HCT116 (cell line): ENCODE measurements at regions not wholly inside any gene's neighbourhood (a gene's known extent, or its start where the extent isn't known, plus 50 kb on each side); places are given as distances from the start of the nearest gene placed in this dataset.

Experiments used
- ATAC-seq: fragments of 200-7000 bp; cut with Tn5 transposase; 2 replicates; pipeline ENCODE4 v1.9.1; 2020; ENCODE audit warnings: mild to moderate bottlenecking, moderate library complexity
- BruUV-seq: library from RNA; stranded (reverse); fragments of 400-500 nt; replicated peaks from 2 replicates; lab custom pipeline; 2021; lab: Mats Ljungman, UMichigan
- CTCF ChIA-PET: fragments of 300-600 bp; sonication (Branson Sonifier 250); formaldehyde crosslinking; loops from one replicate; lab custom pipeline; 2021; ENCODE audit warnings: antibody characterized with exemption; lab: Charles Lee
- POLR2A ChIA-PET: fragments of 300-600, 350-600 bp; sonication (Branson Sonifier 250); formaldehyde crosslinking; loops from one replicate; lab custom pipeline; 2021; ENCODE audit warnings: antibody characterized with exemption; lab: Charles Lee
- RAD21 ChIA-PET, 2 experiments: fragments of 300-600 bp; sonication (Branson Sonifier 250); formaldehyde crosslinking; loops; one replicate each; lab custom pipeline; 2023; ENCODE audit warnings: low total read pairs in 2 of 2; ENCODE audit not compliant: uncharacterized antibody in 2 of 2, unreplicated experiment in 2 of 2, low non-redundant PET in 1 of 2; lab: Charles Lee
- DNase-seq: peaks from one replicate; pipeline ENCODE4 v3.0.0-alpha.2; 2010; ENCODE audit warnings: low read depth, low spot score
- H2AFZ ChIP-seq: fragments of 200-600 bp; shearing (Covaris generic), sonication (generic); 2 replicates; pipeline ENCODE4 v1.6.1; 2017; ENCODE audit warnings: low read depth, mixed run types, mixed read lengths, antibody characterized with exemption, low read length; ENCODE audit not compliant: poor library complexity, severe bottlenecking
- H3K27ac ChIP-seq: 2 replicates; pipeline ENCODE4 v1.5.1; 2012; ENCODE audit warnings: low read depth, low read length
- H3K27me3 ChIP-seq: fragments of 200-600 bp; sonication (generic); 2 replicates; pipeline ENCODE4 v1.6.1; 2016; ENCODE audit warnings: mixed run types, low read length, mixed read lengths; ENCODE audit not compliant: insufficient read depth
- H3K36me3 ChIP-seq, 2 experiments: fragments of 200-500 bp in 1 of 2; fragments of 200-600 bp in 1 of 2; sonication (Bioruptor generic) in 1 of 2; sonication (generic) in 1 of 2; 2 replicates each; pipeline versions ENCODE4 v1.5.1 to v1.6.1; 2014 to 2016; ENCODE audit warnings: low read length in 2 of 2, inconsistent platforms in 1 of 2, mixed read lengths in 1 of 2, mixed run types in 1 of 2; ENCODE audit not compliant: insufficient read depth in 2 of 2, control insufficient read depth in 1 of 2
- H3K4me1 ChIP-seq, 2 experiments: fragments of 200-600 bp in 1 of 2; sonication (generic) in 1 of 2; 2 replicates each; pipeline versions ENCODE4 v1.5.1 to v1.6.1; 2012 to 2017; ENCODE audit warnings: low read length in 2 of 2, inconsistent platforms in 1 of 2, mild to moderate bottlenecking in 1 of 2, mixed read lengths in 1 of 2, mixed run types in 1 of 2, moderate library complexity in 1 of 2; ENCODE audit not compliant: insufficient read depth in 2 of 2, control insufficient read depth in 1 of 2
- H3K4me2 ChIP-seq: fragments of 200-600 bp; sonication (generic); 2 replicates; pipeline ENCODE4 v1.6.1; 2017; ENCODE audit warnings: mixed run types, low read length, mixed read lengths
- H3K4me3 ChIP-seq, 2 experiments: fragments of 200-600 bp in 1 of 2; sonication (generic) in 1 of 2; replicated peaks in 1 of 2; 2 replicates each; pipeline ENCODE4 v1.5.1; 2011 to 2016; ENCODE audit warnings: low read length in 2 of 2, control low read depth in 1 of 2, low read depth in 1 of 2, mild to moderate bottlenecking in 1 of 2, mixed read lengths in 1 of 2, mixed run types in 1 of 2
- H3K79me2 ChIP-seq: fragments of 200-600 bp; sonication (generic); 2 replicates; pipeline ENCODE4 v1.6.1; 2017; ENCODE audit warnings: mild to moderate bottlenecking, mixed run types, low read length, moderate library complexity, mixed read lengths; ENCODE audit not compliant: insufficient read depth
- H3K9ac ChIP-seq: fragments of 200-600 bp; sonication (generic); 2 replicates; pipeline ENCODE4 v1.6.1; 2016; ENCODE audit warnings: low read length, mixed read lengths
- H3K9me2 ChIP-seq: fragments of 200-600 bp; sonication (generic), shearing (Covaris generic); 2 replicates; pipeline ENCODE4 v1.6.1; 2017; ENCODE audit warnings: mixed run types, mild to moderate bottlenecking, moderate library complexity; ENCODE audit not compliant: insufficient read depth
- H3K9me3 ChIP-seq, 2 experiments: fragments of 200-500 bp in 1 of 2; fragments of 200-600 bp in 1 of 2; sonication (Bioruptor generic) in 1 of 2; sonication (generic) in 1 of 2; 2 replicates each; pipeline ENCODE4 v1.6.1; 2014 to 2017; ENCODE audit warnings: low read length in 2 of 2, mixed read lengths in 2 of 2, inconsistent platforms in 1 of 2, low read depth in 1 of 2, mild to moderate bottlenecking in 1 of 2, mixed run types in 1 of 2, moderate library complexity in 1 of 2; ENCODE audit not compliant: control insufficient read depth in 1 of 2, insufficient read depth in 1 of 2
- H4K20me1 ChIP-seq: fragments of 200-600 bp; sonication (generic), shearing (Covaris generic); 2 replicates; pipeline ENCODE4 v1.6.1; 2017; ENCODE audit warnings: mixed run types, mild to moderate bottlenecking, moderate library complexity; ENCODE audit not compliant: insufficient read depth
- CBX3 ChIP-seq: IDR thresholded peaks from 2 replicates; pipeline ENCODE4 v1.6.1; 2012; ENCODE audit warnings: low read depth
- EGR1 ChIP-seq: IDR thresholded peaks from 2 replicates; pipeline ENCODE4 v1.6.1; 2012; ENCODE audit warnings: low read depth
- POLR2A ChIP-seq: IDR thresholded peaks from 2 replicates; pipeline ENCODE4 v1.7.0; 2011; ENCODE audit warnings: borderline replicate concordance; ENCODE audit not compliant: insufficient read depth, insufficient read length; ENCODE audit errors: extremely low read depth
- SIN3A ChIP-seq: IDR thresholded peaks from 2 replicates; pipeline ENCODE4 v1.6.1; 2012; ENCODE audit warnings: low read depth
- SP1 ChIP-seq: IDR thresholded peaks from 2 replicates; pipeline ENCODE4 v1.6.1; 2012; ENCODE audit warnings: low read depth
- ZNF274 ChIP-seq: fragments of 200-500 bp; sonication (Bioruptor generic); IDR thresholded peaks from 2 replicates; pipeline ENCODE4 v1.6.1; 2014; ENCODE audit warnings: mild to moderate bottlenecking, low read depth, low read length, inconsistent platforms
- intact Hi-C: fragments of 100-400 bp; cut with micrococcal nuclease; formaldehyde crosslinking; loops from 2 replicates; pipeline ENCODE4 v1.10.0; 2022
- TF ChIP-seq, protein P1 (sequence below), 3 experiments: fragments of 200-600 bp in 1 of 3; sonication (generic) in 1 of 3; IDR thresholded peaks in 2 of 3; conservative IDR thresholded peaks in 1 of 3; 2 replicates each; pipeline ENCODE4 v1.5.1; 2012 to 2017; ENCODE audit warnings: low read depth in 2 of 3, low read length in 2 of 3, antibody characterized with exemption in 1 of 3, borderline replicate concordance in 1 of 3, control low read depth in 1 of 3, mild to moderate bottlenecking in 1 of 3, mixed read lengths in 1 of 3, mixed run types in 1 of 3, moderate library complexity in 1 of 3; ENCODE audit not compliant: insufficient read depth in 1 of 3
- TF ChIP-seq, protein P2 (sequence below): IDR thresholded peaks from 2 replicates; pipeline ENCODE4 v1.6.1; 2012; ENCODE audit warnings: low read depth

DNA sequence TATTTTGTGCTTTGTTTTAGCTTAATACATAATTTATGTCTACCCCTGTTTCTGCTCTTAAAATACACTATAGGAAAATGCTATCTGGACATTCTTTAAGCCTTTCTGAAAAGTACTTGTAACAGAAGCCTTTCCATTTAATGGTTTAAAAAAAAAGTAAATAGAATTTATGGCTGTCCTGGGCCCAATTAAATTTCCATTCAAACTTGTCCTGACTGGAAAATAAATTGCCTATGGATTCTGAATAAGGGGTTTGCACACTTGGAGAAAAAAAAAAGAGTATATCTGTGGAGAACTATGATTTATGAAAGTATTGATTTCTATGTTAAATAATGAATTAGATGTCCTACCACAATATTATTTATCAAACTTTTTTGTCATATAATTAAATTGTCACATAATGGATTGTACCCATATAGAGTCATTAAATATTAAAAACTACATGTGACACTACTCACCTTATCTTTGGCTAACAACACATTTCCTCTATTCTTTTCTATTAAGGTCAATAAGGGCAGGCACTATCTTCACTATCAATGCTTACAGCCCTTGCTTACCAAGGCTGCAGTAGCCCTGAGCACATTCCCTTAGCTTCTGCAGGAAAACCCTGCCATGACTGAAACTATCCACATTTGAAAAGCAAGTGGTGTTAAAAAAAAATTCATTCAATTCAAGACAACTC lies 396.1 kb upstream of the ROBO2 start:
- ChIA-PET RAD21 (no interaction called here), CTCF (no interaction called here), POLR2A (no interaction called here)
- no peaks in the 10 kb centered on the region for H3K79me2 ChIP-seq
- H3K36me3 ChIP-seq: no peaks in the 10 kb centered on the region
- no peak overlapping the region for H3K4me3 ChIP-seq
- no peaks in the 10 kb centered on the region for H3K27me3 ChIP-seq
- no peaks in the 10 kb centered on the region for H3K9me2 ChIP-seq
- DNase-seq: no peak
- no peak for ATAC-seq
- H3K27ac ChIP-seq: no peak overlapping the region
- intact Hi-C loops: no loop called here
- H3K9me3 ChIP-seq: peaks cover 10 to 14% of the 10 kb centered on the region in 2 experiments; a peak in 2 of 4 replicates
- no peaks in the 10 kb centered on the region for H4K20me1 ChIP-seq
- no peak overlapping the region for H3K9ac ChIP-seq
- no TSS peak for BruUV-seq
- no peak overlapping the region for H3K4me2 ChIP-seq
- no peaks in the 10 kb centered on the region for H3K4me1 ChIP-seq
- no peak overlapping the region for H2AFZ ChIP-seq
- TF ChIP-seq SP1: no peak
- no peak for TF ChIP-seq EGR1
- no peak for TF ChIP-seq SIN3A
- TF ChIP-seq, protein P1, sequence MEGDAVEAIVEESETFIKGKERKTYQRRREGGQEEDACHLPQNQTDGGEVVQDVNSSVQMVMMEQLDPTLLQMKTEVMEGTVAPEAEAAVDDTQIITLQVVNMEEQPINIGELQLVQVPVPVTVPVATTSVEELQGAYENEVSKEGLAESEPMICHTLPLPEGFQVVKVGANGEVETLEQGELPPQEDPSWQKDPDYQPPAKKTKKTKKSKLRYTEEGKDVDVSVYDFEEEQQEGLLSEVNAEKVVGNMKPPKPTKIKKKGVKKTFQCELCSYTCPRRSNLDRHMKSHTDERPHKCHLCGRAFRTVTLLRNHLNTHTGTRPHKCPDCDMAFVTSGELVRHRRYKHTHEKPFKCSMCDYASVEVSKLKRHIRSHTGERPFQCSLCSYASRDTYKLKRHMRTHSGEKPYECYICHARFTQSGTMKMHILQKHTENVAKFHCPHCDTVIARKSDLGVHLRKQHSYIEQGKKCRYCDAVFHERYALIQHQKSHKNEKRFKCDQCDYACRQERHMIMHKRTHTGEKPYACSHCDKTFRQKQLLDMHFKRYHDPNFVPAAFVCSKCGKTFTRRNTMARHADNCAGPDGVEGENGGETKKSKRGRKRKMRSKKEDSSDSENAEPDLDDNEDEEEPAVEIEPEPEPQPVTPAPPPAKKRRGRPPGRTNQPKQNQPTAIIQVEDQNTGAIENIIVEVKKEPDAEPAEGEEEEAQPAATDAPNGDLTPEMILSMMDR (IDR thresholded peaks at IDR 0.05 in 2 of 3, conservative IDR thresholded peaks at IDR 0.05 in 1 of 3; ENCODE audit: borderline replicate concordance in 1 of 3, insufficient read depth in 1 of 3, low read depth in 2 of 3, low read length in 2 of 3): no peak
- TF ChIP-seq POLR2A: no peak
- no peak for TF ChIP-seq ZNF274
- TF ChIP-seq CBX3: no peak
- TF ChIP-seq, protein P2, sequence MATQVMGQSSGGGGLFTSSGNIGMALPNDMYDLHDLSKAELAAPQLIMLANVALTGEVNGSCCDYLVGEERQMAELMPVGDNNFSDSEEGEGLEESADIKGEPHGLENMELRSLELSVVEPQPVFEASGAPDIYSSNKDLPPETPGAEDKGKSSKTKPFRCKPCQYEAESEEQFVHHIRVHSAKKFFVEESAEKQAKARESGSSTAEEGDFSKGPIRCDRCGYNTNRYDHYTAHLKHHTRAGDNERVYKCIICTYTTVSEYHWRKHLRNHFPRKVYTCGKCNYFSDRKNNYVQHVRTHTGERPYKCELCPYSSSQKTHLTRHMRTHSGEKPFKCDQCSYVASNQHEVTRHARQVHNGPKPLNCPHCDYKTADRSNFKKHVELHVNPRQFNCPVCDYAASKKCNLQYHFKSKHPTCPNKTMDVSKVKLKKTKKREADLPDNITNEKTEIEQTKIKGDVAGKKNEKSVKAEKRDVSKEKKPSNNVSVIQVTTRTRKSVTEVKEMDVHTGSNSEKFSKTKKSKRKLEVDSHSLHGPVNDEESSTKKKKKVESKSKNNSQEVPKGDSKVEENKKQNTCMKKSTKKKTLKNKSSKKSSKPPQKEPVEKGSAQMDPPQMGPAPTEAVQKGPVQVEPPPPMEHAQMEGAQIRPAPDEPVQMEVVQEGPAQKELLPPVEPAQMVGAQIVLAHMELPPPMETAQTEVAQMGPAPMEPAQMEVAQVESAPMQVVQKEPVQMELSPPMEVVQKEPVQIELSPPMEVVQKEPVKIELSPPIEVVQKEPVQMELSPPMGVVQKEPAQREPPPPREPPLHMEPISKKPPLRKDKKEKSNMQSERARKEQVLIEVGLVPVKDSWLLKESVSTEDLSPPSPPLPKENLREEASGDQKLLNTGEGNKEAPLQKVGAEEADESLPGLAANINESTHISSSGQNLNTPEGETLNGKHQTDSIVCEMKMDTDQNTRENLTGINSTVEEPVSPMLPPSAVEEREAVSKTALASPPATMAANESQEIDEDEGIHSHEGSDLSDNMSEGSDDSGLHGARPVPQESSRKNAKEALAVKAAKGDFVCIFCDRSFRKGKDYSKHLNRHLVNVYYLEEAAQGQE: no peak
